T-cell (primary cell): ENCODE measurements at regions not wholly inside any gene's neighbourhood (a gene's known extent, or its start where the extent isn't known, plus 50 kb on each side); places are given as distances from the start of the nearest gene placed in this dataset.

Experiments used
- ATAC-seq, 4 experiments: fragments of 200-7000 bp in 3 of 4; fragments of 150-1000 bp in 1 of 4; cut with Tn5 transposase; replicated peaks in 1 of 4; 1 replicate in 3 of 4; 2 replicates in 1 of 4; pipeline ENCODE4 v1.10.0; 2021; ENCODE audit warnings: moderate library complexity in 3 of 4, mild to moderate bottlenecking in 2 of 4, moderate number of reproducible peaks in 1 of 4
- CTCF ChIA-PET, 2 donors: fragments of 300-600 bp; sonication (Branson Sonifier 250); formaldehyde crosslinking; loops; one replicate each; lab custom pipeline; 2022; ENCODE audit warnings: antibody characterized with exemption in 2 of 2; lab: Charles Lee
- POLR2A ChIA-PET, 2 donors: fragments of 300-600 bp; sonication (Branson Sonifier 250); formaldehyde crosslinking; loops; one replicate each; lab custom pipeline; 2022; ENCODE audit warnings: antibody characterized with exemption in 2 of 2; lab: Charles Lee
- DNase-seq, 35 experiments: peaks; one replicate each; pipeline versions ENCODE4 v3.0.0 to v3.0.0-alpha.2; 2013 to 2023
- H3K27ac ChIP-seq: one replicate; pipeline ENCODE4 v1.5.1; 2013; ENCODE audit warnings: low read length
- H3K27me3 ChIP-seq, 2 experiments: replicated peaks in 1 of 2; 1 replicate in 1 of 2; 2 replicates in 1 of 2; pipeline versions ENCODE4 v1.6.1 to v1.7.0; 2013; ENCODE audit warnings: low read length in 1 of 2, mixed read lengths in 1 of 2; ENCODE audit not compliant: control insufficient read depth in 2 of 2, insufficient read depth in 2 of 2; ENCODE audit errors: extremely low read depth in 1 of 2
- H3K36me3 ChIP-seq, 2 donors: 1 replicate in 1 of 2; 2 replicates in 1 of 2; pipeline versions ENCODE4 v1.6.1 to v1.7.0; 2013; ENCODE audit warnings: low read length in 1 of 2; ENCODE audit not compliant: control insufficient read depth in 2 of 2, insufficient read depth in 1 of 2; ENCODE audit errors: extremely low read depth in 1 of 2
- H3K4me1 ChIP-seq, 2 experiments: 1 replicate in 1 of 2; 2 replicates in 1 of 2; pipeline versions ENCODE4 v1.6.1 to v1.7.0; 2013; ENCODE audit warnings: low read length in 2 of 2, mixed read lengths in 1 of 2; ENCODE audit not compliant: insufficient read depth in 2 of 2, control insufficient read depth in 1 of 2; ENCODE audit errors: extremely low read depth in 1 of 2
- H3K4me3 ChIP-seq, 2 donors: 1 replicate in 1 of 2; 2 replicates in 1 of 2; pipeline versions ENCODE4 v1.5.1 to v1.7.0; 2013; ENCODE audit warnings: mild to moderate bottlenecking in 2 of 2, low read length in 1 of 2, moderate library complexity in 1 of 2; ENCODE audit not compliant: control insufficient read depth in 1 of 2; ENCODE audit errors: extremely low read depth in 1 of 2
- H3K9me3 ChIP-seq: 2 replicates; pipeline ENCODE4 v1.7.0; 2013
- H3K27ac Mint-ChIP-seq, 2 donors: one replicate each; pipeline ENCODE4 v1.8.0; 2020 to 2021; ENCODE audit warnings: mild to moderate bottlenecking in 2 of 2, mixed read lengths in 2 of 2
- H3K27me3 Mint-ChIP-seq, 2 donors: one replicate each; pipeline ENCODE4 v1.8.0; 2021 to 2022; ENCODE audit warnings: mixed read lengths in 2 of 2
- H3K36me3 Mint-ChIP-seq: one replicate; pipeline ENCODE4 v1.8.0; 2021; ENCODE audit warnings: mixed read lengths
- H3K4me1 Mint-ChIP-seq, 3 donors: one replicate each; pipeline ENCODE4 v1.8.0; 2020 to 2022; ENCODE audit warnings: mixed read lengths in 3 of 3, mild to moderate bottlenecking in 1 of 3
- H3K4me3 Mint-ChIP-seq, 3 donors: one replicate each; pipeline ENCODE4 v1.8.0; 2020 to 2022; ENCODE audit warnings: mild to moderate bottlenecking in 3 of 3, mixed read lengths in 3 of 3, moderate library complexity in 3 of 3
- H3K9me3 Mint-ChIP-seq, 3 donors: one replicate each; pipeline ENCODE4 v1.8.0; 2020 to 2022; ENCODE audit warnings: mixed read lengths in 3 of 3
- WGBS: methylation state at CpG from one replicate; pipeline ENCODE4 v1.1.5; 2013; ENCODE audit warnings: missing lambda C conversion rate; ENCODE audit not compliant: insufficient coverage; 5-methylcytosine and 5-hydroxymethylcytosine counted together

- H3K4me3 Mint-ChIP-seq, result no peak overlapping the region
- peaks cover 7 to 19% of the 10 kb centered on the region in 2 donors for H3K27me3 Mint-ChIP-seq
- ChIA-PET CTCF (no interaction called here), POLR2A (no interaction called here)
- no peaks in the 10 kb centered on the region for H3K36me3 ChIP-seq
- H3K36me3 Mint-ChIP-seq, result no peaks in the 10 kb centered on the region
- no peaks in the 10 kb centered on the region for H3K4me1 ChIP-seq
- H3K9me3 ChIP-seq, result no peaks in the 10 kb centered on the region
- no peak overlapping the region for H3K4me3 ChIP-seq
- H3K27me3 ChIP-seq, result peaks cover 2 to 3% of the 10 kb centered on the region in 2 experiments
- peaks cover 0 to 2% (median 0%) of the 10 kb centered on the region in 3 donors for H3K4me1 Mint-ChIP-seq
- 73% methylated on average over 3 of the region's 3 CpGs for WGBS
- DNase-seq, result no peak
- H3K27ac Mint-ChIP-seq, result no peak overlapping the region
- H3K9me3 Mint-ChIP-seq, result peaks cover 0 to 4% (median 0%) of the 10 kb centered on the region in 3 donors
- no peak for ATAC-seq
- no peak overlapping the region for H3K27ac ChIP-seq
Observed at GRCh38 chr10:23718946-23719345, 280.1 kb downstream of the OTUD1 start.

- Histone ChIP-seq H3K27me3 (peaks cover 0 to 3% of the 10 kb centered on the region in 2 experiments), H3K4me3 (no peak overlapping the region), H3K36me3 (no peaks in the 10 kb centered on the region), H3K9me3 (no peaks in the 10 kb centered on the region), H3K4me1 (no peaks in the 10 kb centered on the region), H3K27ac (no peak overlapping the region)
- peaks cover 2 to 4% of the 10 kb centered on the region in 2 donors for H3K27me3 Mint-ChIP-seq
- ATAC-seq (no peak), DNase-seq (no peak)
- H3K36me3 Mint-ChIP-seq, result no peaks in the 10 kb centered on the region
- H3K4me3 Mint-ChIP-seq, result no peak overlapping the region
- POLR2A ChIA-PET, result no interaction called here
- no CpG with 5 or more reads among the region's 6 CpGs for WGBS
- H3K9me3 Mint-ChIP-seq, result peaks cover 0 to 2% (median 0%) of the 10 kb centered on the region in 3 donors
- no peak overlapping the region for H3K27ac Mint-ChIP-seq
- CTCF ChIA-PET, result no interaction called here
- peaks cover 0 to 2% (median 0%) of the 10 kb centered on the region in 3 donors for H3K4me1 Mint-ChIP-seq
Observed at GRCh38 chr10:23723796-23724195, 284.9 kb downstream of the OTUD1 start.

GRCh38 chr10:23725548-23725947, 286.7 kb downstream of the OTUD1 start:
- H3K36me3 ChIP-seq, result no peaks in the 10 kb centered on the region
- Mint-ChIP-seq H3K27me3 (peaks cover 0 to 8% of the 10 kb centered on the region in 2 donors), H3K27ac (no peak overlapping the region), H3K4me1 (peaks cover 0 to 2% (median 0%) of the 10 kb centered on the region in 3 donors), H3K9me3 (peaks cover 0 to 6% (median 0%) of the 10 kb centered on the region in 3 donors), H3K4me3 (no peak overlapping the region), H3K36me3 (no peaks in the 10 kb centered on the region)
- H3K4me3 ChIP-seq, result no peak overlapping the region
- no peak overlapping the region for H3K27ac ChIP-seq
- CTCF ChIA-PET, result no interaction called here
- ATAC-seq, result no peak
- H3K9me3 ChIP-seq, result no peaks in the 10 kb centered on the region
- DNase-seq, result no peak
- WGBS, result no CpG with 5 or more reads among the region's 1 CpG
- H3K4me1 ChIP-seq, result no peaks in the 10 kb centered on the region
- POLR2A ChIA-PET, result no interaction called here
- no peaks in the 10 kb centered on the region for H3K27me3 ChIP-seq

GRCh38 chr10:23742368-23742767, 303.5 kb downstream of the OTUD1 start:
- ATAC-seq (no peak), DNase-seq (no peak)
- ChIA-PET POLR2A (no interaction called here), CTCF (no interaction called here)
- Histone ChIP-seq H3K4me3 (no peak overlapping the region), H3K27me3 (no peaks in the 10 kb centered on the region), H3K9me3 (no peaks in the 10 kb centered on the region), H3K4me1 (no peaks in the 10 kb centered on the region), H3K27ac (no peak overlapping the region), H3K36me3 (no peaks in the 10 kb centered on the region)
- Mint-ChIP-seq H3K27ac (no peak overlapping the region), H3K27me3 (peaks cover 19 to 29% of the 10 kb centered on the region in 2 donors), H3K9me3 (peaks cover 0 to 6% (median 0%) of the 10 kb centered on the region in 3 donors), H3K36me3 (no peaks in the 10 kb centered on the region), H3K4me1 (no peaks in the 10 kb centered on the region), H3K4me3 (no peak overlapping the region)
- WGBS, result 100% methylated on average over 1 of the region's 2 CpGs

GRCh38 chr10:23742807-23743206, 303.9 kb downstream of the OTUD1 start:
- DNase-seq (no peak), ATAC-seq (no peak)
- Histone ChIP-seq H3K27me3 (no peaks in the 10 kb centered on the region), H3K27ac (no peak overlapping the region), H3K4me1 (no peaks in the 10 kb centered on the region), H3K36me3 (no peaks in the 10 kb centered on the region), H3K4me3 (no peak overlapping the region), H3K9me3 (no peaks in the 10 kb centered on the region)
- Mint-ChIP-seq H3K27ac (no peak overlapping the region), H3K9me3 (peaks cover 0 to 6% (median 0%) of the 10 kb centered on the region in 3 donors), H3K36me3 (no peaks in the 10 kb centered on the region), H3K4me1 (no peaks in the 10 kb centered on the region), H3K4me3 (no peak overlapping the region), H3K27me3 (peaks cover 19 to 28% of the 10 kb centered on the region in 2 donors)
- ChIA-PET POLR2A (no interaction called here), CTCF (no interaction called here)
- no CpG with 5 or more reads among the region's 1 CpG for WGBS

- H3K27me3 ChIP-seq, result peaks cover 0 to 3% of the 10 kb centered on the region in 2 experiments
- Mint-ChIP-seq H3K27me3 (peaks cover 4 to 12% of the 10 kb centered on the region in 2 donors), H3K27ac (no peak overlapping the region), H3K9me3 (no peaks in the 10 kb centered on the region), H3K4me1 (no peaks in the 10 kb centered on the region), H3K36me3 (no peaks in the 10 kb centered on the region), H3K4me3 (no peak overlapping the region)
- ChIA-PET POLR2A (no interaction called here), CTCF (no interaction called here)
- no peak for DNase-seq
- no peaks in the 10 kb centered on the region for H3K4me1 ChIP-seq
- H3K27ac ChIP-seq, result no peak overlapping the region
- no peaks in the 10 kb centered on the region for H3K9me3 ChIP-seq
- no peak for ATAC-seq
- no peak overlapping the region for H3K4me3 ChIP-seq
- H3K36me3 ChIP-seq, result no peaks in the 10 kb centered on the region
- 80% methylated on average over 1 of the region's 2 CpGs for WGBS
Observed at GRCh38 chr10:23754179-23754578, 315.3 kb downstream of the OTUD1 start.

- no peaks in the 10 kb centered on the region for H3K4me1 ChIP-seq
- H3K4me3 ChIP-seq, result no peak overlapping the region
- H3K36me3 Mint-ChIP-seq, result no peaks in the 10 kb centered on the region
- no peak overlapping the region for H3K27ac Mint-ChIP-seq
- ChIA-PET POLR2A (no interaction called here), CTCF (interaction anchor here (0.6 kb wide), 2 partner anchors 28 to 240 kb away, joined by 3 to 8 read pairs; no protein-coding TSS in a partner anchor)
- H3K4me3 Mint-ChIP-seq, result no peak overlapping the region
- no peaks in the 10 kb centered on the region for H3K4me1 Mint-ChIP-seq
- DNase-seq, result no peak
- no peak overlapping the region for H3K27ac ChIP-seq
- H3K9me3 Mint-ChIP-seq, result no peaks in the 10 kb centered on the region
- ATAC-seq, result no peak
- WGBS, result 78% methylated on average over 3 of the region's 5 CpGs
- H3K36me3 ChIP-seq, result no peaks in the 10 kb centered on the region
- H3K27me3 ChIP-seq, result peaks cover 0 to 3% of the 10 kb centered on the region in 2 experiments
- no peaks in the 10 kb centered on the region for H3K9me3 ChIP-seq
- H3K27me3 Mint-ChIP-seq, result peaks cover 4 to 17% of the 10 kb centered on the region in 2 donors
Observed at GRCh38 chr10:23754941-23755340, 316.1 kb downstream of the OTUD1 start.
